IPS-18c (cell line): ENCODE measurements at regions not wholly inside any gene's neighbourhood (a gene's known extent, or its start where the extent isn't known, plus 50 kb on each side); places are given as distances from the start of the nearest gene placed in this dataset.

ENCODE experiments used
- H3K4me3 ChIP-seq: 2 replicates; pipeline ENCODE4 v1.7.0; 2013; ENCODE audit warnings: low read depth, mild to moderate bottlenecking, low read length, moderate library complexity; ENCODE audit not compliant: insufficient read depth
- H3K9me3 ChIP-seq: one replicate; pipeline ENCODE4 v1.6.1; 2013; ENCODE audit warnings: mild to moderate bottlenecking, low read length, moderate library complexity; ENCODE audit not compliant: control insufficient read depth, insufficient read depth

DNA sequence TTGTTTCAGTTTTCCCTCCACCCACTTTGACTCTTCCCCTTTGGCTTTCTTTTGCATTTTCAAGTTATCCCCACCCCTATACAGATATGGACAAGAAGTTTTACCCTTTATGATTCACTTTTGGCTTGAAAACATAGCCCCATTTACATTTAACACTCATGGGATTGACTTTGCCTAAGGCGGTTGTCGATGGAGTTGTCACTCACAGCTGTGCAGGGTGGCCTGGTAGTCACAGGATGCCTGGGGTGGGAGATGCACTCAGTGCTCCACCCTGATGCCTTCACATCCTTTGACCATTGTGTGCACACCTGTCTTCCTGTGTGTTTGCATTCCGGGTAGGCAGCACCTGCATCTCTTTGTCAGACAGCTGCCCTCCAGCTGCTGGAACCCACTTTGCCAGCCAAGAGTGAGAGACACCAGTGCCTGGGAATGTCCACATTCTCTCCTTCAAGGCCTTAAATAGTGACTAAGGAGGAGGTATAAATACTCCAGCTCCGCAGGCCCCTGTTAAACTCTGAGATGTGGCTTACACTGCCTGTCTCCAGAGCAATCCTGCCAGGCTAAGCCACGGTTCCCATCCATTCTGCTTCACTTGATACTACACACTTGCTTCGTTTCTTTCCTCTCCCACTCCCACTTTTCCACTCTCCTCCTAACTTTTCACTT, 191.5 kb upstream of the SLC24A5 start:
- Histone ChIP-seq H3K4me3 (no peak overlapping the region), H3K9me3 (no peaks in the 10 kb centered on the region)

GRCh38 chr15:47932261-47932660, 188.5 kb upstream of the SLC24A5 start:
- Histone ChIP-seq H3K9me3 (no peaks in the 10 kb centered on the region), H3K4me3 (no peak overlapping the region)

GRCh38 chr15:47932951-47933641, 187.7 kb upstream of the SLC24A5 start:
- no peaks in the 10 kb centered on the region for H3K9me3 ChIP-seq
- H3K4me3 ChIP-seq, result no peak overlapping the region

- H3K9me3 ChIP-seq, result no peaks in the 10 kb centered on the region
- no peak overlapping the region for H3K4me3 ChIP-seq
Observed at GRCh38 chr15:47933865-47934264, 186.9 kb upstream of the SLC24A5 start.

GRCh38 chr15:47934342-47934741, 186.4 kb upstream of the SLC24A5 start:
- no peak overlapping the region for H3K4me3 ChIP-seq
- H3K9me3 ChIP-seq, result no peaks in the 10 kb centered on the region

- Histone ChIP-seq H3K4me3 (no peak overlapping the region), H3K9me3 (no peaks in the 10 kb centered on the region)
Observed at GRCh38 chr15:47937834-47938233, 183.0 kb upstream of the SLC24A5 start.

DNA sequence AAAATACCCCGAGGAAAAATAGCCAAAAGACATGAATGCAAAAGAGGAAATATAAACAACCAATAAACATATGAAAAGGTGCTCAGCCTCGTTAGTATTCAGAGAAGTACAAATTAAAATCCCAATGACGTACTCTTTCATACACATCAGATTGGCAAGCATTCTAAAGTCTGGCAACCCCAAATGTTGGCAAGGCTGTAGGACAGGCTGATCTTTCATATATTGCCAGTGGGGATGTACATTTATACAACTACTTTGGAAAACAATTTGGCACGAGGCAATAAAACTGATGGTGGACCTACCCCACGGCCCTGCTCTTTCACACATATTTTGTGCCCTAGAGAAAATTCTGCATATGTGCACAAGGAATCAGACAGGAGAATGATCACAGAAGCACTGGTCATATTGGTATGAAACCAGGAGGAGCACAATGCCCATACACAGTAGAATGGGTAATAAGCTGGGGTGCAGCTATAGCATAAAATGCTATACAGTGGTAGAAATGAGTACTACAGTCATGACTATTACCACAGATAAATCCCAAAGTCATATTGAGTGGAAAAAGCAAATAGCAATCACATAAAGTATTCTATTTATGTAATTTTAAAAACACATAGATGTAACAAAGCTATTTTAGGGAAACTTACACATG, 176.0 kb upstream of the SLC24A5 start:
- H3K4me3 ChIP-seq, result no peak overlapping the region
- H3K9me3 ChIP-seq, result no peaks in the 10 kb centered on the region

DNA sequence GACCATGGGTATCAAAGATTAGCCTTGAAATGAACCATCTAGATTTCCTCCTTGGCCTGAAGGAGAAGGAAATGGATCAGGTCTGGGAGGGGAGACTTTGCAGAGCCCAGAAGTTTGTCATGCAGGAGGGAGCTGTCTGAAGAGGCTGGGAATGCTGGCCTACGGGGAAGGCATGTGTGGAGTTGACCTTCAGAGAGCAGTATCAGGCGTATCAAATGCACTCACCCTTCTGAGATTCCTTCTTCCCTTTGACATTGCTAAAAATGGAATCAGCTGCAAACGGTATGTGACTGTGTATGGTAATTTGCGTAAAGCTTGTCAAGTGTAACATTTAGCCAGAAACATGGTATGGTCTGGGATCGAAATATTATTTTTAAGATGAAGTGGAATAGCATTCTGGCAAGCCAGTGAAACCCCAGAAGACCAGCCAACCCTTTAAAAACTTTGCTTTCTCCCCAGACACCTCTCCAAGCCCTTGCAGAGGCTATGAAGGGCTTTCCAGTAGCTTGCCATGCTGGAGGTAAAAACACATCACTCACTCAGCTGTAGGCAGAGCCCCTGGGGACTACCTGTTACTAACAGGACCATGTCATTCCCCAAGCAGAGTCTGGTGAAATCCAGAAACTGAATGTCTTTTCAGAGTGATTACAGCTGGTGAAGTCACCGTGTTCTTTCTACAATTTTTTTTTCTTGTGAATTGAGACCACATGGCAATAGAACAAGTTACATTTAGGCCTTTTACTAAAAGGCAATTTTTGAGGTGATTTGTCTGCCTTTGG, 174.7 kb upstream of the SLC24A5 start:
- H3K4me3 ChIP-seq, result no peak overlapping the region
- H3K9me3 ChIP-seq, result no peaks in the 10 kb centered on the region

DNA sequence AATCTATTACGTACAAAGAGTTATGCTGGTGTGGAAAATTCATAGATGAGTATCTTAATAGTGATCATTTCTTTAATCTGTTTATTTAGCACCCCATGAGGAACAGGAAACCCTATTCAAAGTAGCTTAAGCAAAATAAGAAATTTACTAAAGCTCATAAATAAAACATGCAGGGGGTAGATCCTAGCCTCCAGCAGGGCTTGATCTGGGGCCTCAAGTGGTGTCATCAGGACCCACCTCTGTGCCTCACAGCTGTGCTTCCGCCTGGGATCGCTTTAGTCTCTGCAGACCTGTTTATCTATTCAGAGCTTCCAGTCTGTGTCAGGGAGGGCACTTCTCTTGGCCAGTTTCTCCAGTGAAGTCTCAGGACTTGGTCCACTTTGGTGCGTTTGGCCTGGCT, 171.0 kb upstream of the SLC24A5 start:
- Histone ChIP-seq H3K4me3 (no peak overlapping the region), H3K9me3 (no peaks in the 10 kb centered on the region)

GRCh38 chr15:47950447-47950846, 170.3 kb upstream of the SLC24A5 start:
- no peak overlapping the region for H3K4me3 ChIP-seq
- H3K9me3 ChIP-seq, result no peaks in the 10 kb centered on the region

GRCh38 chr15:47951781-47952180, 169.0 kb upstream of the SLC24A5 start:
- H3K4me3 ChIP-seq, result no peak overlapping the region
- no peaks in the 10 kb centered on the region for H3K9me3 ChIP-seq

GRCh38 chr15:47954196-47954595, 166.6 kb upstream of the SLC24A5 start:
- Histone ChIP-seq H3K4me3 (no peak overlapping the region), H3K9me3 (no peaks in the 10 kb centered on the region)

DNA sequence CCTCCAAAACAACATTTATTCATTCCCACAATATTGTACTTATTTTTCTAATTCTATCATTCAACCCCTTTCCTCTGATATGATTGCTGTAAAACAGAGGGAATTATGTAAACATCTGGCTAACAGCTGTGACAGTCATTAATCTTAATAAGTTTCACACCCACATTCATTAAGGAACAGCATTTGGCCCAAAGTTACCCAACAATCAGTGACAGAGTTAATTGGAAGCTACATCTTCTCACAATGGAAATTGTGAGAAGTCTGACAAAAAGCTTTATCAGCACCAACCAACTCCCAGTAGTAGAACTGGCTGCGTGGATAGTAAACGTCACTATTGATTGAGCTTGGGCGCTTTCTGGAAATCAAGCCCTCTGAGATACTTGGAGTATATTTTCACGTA, 165.8 kb upstream of the SLC24A5 start:
- no peaks in the 10 kb centered on the region for H3K9me3 ChIP-seq
- no peak overlapping the region for H3K4me3 ChIP-seq

DNA sequence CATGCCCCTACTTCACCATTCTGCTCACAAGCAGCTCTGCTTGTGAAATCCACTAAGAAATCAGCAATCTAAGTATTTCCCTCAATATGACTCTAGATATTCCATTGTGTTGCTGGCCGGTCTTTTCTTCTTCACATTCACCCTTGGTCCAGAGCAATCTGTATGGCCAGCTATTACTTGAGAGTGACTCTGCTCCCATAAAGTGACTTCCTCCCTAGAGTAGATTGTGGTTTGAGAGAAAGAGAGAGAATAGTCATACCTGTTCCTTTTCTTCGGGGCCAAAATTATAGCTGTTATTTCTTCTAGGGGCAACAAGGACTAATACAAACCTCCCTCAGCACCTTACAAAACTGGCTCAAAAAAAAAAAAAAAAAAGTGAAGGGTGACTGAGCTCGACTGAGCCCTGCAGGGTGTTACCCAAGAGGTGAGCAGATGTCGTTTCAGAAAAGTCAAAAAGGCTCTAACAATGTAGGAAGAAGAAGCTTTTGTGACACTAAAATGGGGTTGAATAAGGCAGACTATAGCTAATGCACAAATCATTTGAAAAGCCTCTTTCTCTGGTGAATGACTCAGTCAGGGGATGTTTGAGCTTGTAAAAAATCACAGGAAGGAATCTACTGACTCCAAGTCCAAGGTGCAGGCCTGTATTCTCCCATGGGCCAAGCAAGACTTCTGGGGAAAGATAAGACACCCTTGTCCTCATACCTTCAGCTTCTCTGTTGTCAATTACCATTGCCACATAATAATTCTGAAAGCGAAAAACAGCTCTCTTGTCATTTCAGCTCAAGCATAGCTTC, 161.0 kb upstream of the SLC24A5 start:
- Histone ChIP-seq H3K4me3 (no peak overlapping the region), H3K9me3 (no peaks in the 10 kb centered on the region)

DNA sequence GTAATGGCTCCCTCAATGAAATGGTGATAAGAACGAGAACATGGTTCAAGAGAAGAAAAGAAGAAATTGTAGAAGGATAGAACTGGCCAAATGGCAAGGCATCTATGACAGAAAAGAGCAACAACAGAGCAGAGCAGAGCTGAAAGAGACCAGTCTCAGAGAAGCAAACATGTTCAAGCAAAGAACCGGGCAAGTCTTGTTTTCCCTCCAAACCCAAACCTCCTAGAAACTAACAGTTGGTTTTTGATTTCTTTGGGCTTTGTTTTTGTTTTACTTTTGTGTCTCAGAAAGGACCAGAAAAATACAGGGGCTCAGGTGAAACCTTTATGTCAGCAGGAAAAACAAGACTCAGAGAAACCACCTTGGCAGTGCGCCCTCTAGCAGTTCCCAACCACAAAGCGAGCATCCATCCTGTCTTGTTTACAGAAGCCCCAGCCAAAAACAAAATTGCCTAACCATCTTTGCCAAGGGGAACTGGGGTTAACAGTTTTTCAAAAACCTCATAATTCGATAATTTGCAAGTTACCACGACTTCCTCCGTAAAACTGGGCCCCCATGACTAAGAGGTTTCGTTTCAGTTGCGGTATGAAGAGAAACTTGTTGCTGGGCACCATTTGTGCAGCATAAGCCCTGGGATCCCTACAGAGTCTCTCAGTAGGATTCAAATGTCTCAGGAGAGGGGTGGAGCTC, 159.2 kb upstream of the SLC24A5 start:
- no peaks in the 10 kb centered on the region for H3K9me3 ChIP-seq
- no peak overlapping the region for H3K4me3 ChIP-seq

- H3K4me3 ChIP-seq, result no peak overlapping the region
- H3K9me3 ChIP-seq, result no peaks in the 10 kb centered on the region
Observed at GRCh38 chr15:47963265-47963664, 157.5 kb upstream of the SLC24A5 start.
